ENCODE measurements at regions not wholly inside any gene's neighbourhood (a gene's known extent, or its start where the extent isn't known, plus 50 kb on each side); places are given as distances from the start of the nearest gene placed in this dataset.

DNA sequence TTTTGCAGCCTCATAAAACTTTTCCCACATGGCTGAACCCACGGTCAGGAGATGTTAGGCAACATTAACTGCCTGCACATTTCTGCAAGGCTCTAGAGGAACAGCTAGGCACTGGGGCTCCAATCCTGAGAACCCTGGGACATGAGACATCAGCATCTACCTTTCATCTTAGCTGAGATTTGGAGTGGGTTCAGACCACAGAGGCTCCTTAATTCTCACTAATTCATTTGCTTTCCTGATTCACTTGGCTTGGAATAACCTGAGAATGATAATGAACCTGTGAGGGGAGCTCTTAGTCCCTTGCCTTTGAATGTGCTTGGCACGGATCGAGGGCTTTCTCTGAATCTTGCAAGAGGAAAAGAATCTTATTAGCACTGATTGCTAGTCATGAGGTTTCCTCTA lies 266.2 kb downstream of the FIGN start:
- Histone ChIP-seq H3K4me3 (ENCODE audit: low read length) (no peak overlapping the region), H3F3A (ENCODE audit: insufficient read depth, low read length, poor library complexity, severe bottlenecking) (no peaks in the 10 kb centered on the region), H3K79me2 (replicated peaks; ENCODE audit: insufficient read depth, low read length) (no peaks in the 10 kb centered on the region), H3K27ac (ENCODE audit: low read length) (no peak overlapping the region), H3K27me3 (ENCODE audit: insufficient read depth, low read depth, low read length) (no peaks in the 10 kb centered on the region), H3K4me2 (ENCODE audit: low read length) (no peak overlapping the region), H3K9ac (ENCODE audit: low read length) (no peak overlapping the region), H3K9me2 (ENCODE audit: insufficient read depth, low read length) (no peaks in the 10 kb centered on the region), H3K9me3 (ENCODE audit: low read length) (no peaks in the 10 kb centered on the region), H3K36me3 (ENCODE audit: insufficient read depth, low read length) (no peaks in the 10 kb centered on the region), H4K20me1 (ENCODE audit: insufficient read depth) (no peaks in the 10 kb centered on the region), H2AFZ (ENCODE audit: low read depth, low read length) (no peak overlapping the region)
- TF ChIP-seq, protein P1, sequence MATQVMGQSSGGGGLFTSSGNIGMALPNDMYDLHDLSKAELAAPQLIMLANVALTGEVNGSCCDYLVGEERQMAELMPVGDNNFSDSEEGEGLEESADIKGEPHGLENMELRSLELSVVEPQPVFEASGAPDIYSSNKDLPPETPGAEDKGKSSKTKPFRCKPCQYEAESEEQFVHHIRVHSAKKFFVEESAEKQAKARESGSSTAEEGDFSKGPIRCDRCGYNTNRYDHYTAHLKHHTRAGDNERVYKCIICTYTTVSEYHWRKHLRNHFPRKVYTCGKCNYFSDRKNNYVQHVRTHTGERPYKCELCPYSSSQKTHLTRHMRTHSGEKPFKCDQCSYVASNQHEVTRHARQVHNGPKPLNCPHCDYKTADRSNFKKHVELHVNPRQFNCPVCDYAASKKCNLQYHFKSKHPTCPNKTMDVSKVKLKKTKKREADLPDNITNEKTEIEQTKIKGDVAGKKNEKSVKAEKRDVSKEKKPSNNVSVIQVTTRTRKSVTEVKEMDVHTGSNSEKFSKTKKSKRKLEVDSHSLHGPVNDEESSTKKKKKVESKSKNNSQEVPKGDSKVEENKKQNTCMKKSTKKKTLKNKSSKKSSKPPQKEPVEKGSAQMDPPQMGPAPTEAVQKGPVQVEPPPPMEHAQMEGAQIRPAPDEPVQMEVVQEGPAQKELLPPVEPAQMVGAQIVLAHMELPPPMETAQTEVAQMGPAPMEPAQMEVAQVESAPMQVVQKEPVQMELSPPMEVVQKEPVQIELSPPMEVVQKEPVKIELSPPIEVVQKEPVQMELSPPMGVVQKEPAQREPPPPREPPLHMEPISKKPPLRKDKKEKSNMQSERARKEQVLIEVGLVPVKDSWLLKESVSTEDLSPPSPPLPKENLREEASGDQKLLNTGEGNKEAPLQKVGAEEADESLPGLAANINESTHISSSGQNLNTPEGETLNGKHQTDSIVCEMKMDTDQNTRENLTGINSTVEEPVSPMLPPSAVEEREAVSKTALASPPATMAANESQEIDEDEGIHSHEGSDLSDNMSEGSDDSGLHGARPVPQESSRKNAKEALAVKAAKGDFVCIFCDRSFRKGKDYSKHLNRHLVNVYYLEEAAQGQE (IDR thresholded peaks at IDR 0.05; ENCODE audit: borderline replicate concordance): no peak
- no peak for TF ChIP-seq SMC3 (conservative IDR thresholded peaks at IDR 0.05; ENCODE audit: poor library complexity)
- TF ChIP-seq TAF1 (IDR thresholded peaks at IDR 0.05; ENCODE audit: low read depth): no peak
- TF ChIP-seq RAD21 (conservative IDR thresholded peaks at IDR 0.05): no peak
- TF ChIP-seq, protein P2, sequence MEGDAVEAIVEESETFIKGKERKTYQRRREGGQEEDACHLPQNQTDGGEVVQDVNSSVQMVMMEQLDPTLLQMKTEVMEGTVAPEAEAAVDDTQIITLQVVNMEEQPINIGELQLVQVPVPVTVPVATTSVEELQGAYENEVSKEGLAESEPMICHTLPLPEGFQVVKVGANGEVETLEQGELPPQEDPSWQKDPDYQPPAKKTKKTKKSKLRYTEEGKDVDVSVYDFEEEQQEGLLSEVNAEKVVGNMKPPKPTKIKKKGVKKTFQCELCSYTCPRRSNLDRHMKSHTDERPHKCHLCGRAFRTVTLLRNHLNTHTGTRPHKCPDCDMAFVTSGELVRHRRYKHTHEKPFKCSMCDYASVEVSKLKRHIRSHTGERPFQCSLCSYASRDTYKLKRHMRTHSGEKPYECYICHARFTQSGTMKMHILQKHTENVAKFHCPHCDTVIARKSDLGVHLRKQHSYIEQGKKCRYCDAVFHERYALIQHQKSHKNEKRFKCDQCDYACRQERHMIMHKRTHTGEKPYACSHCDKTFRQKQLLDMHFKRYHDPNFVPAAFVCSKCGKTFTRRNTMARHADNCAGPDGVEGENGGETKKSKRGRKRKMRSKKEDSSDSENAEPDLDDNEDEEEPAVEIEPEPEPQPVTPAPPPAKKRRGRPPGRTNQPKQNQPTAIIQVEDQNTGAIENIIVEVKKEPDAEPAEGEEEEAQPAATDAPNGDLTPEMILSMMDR (IDR thresholded peaks at IDR 0.05; ENCODE audit: poor library complexity, severe bottlenecking): no peak
- TF ChIP-seq EZH2 (IDR thresholded peaks at IDR 0.05; ENCODE audit: borderline replicate concordance, insufficient read depth, low read length, poor library complexity, severe bottlenecking): no peak
- TF ChIP-seq POLR2AphosphoS5 (IDR thresholded peaks at IDR 0.05): no peak
- no peak for TF ChIP-seq EP300 (conservative IDR thresholded peaks at IDR 0.05; ENCODE audit: poor library complexity, severe bottlenecking)
- no peak for TF ChIP-seq MXI1 (conservative IDR thresholded peaks at IDR 0.05; ENCODE audit: poor library complexity, severe bottlenecking)

DNA sequence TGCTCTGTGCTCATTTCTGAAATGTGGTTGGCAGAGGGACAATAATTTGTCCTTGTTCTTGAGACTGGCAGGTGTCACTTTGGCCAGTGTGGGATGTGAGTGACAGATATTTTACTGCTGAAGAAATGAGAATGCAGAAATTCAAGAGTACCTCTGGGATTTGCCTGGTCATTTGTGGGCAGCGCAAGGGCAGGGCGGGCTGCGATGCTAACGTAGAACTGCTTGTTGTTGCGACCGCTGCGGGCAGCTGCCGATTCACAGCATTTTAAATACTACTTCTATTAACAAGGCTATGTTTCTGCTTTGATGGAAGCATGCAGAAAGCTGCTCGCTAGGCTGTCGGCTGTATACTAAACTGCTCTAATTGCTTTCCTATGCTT lies 268.6 kb downstream of the FIGN start:
- Histone ChIP-seq H3K27me3 (ENCODE audit: insufficient read depth, low read depth, low read length) (no peaks in the 10 kb centered on the region), H3K36me3 (ENCODE audit: insufficient read depth, low read length) (no peaks in the 10 kb centered on the region), H3K79me2 (replicated peaks; ENCODE audit: insufficient read depth, low read length) (no peaks in the 10 kb centered on the region), H3K4me2 (ENCODE audit: low read length) (no peak overlapping the region), H3K9me3 (ENCODE audit: low read length) (no peaks in the 10 kb centered on the region), H3K27ac (ENCODE audit: low read length) (no peak overlapping the region), H3K4me3 (ENCODE audit: low read length) (no peak overlapping the region), H3K9ac (ENCODE audit: low read length) (no peak overlapping the region), H3K9me2 (ENCODE audit: insufficient read depth, low read length) (no peaks in the 10 kb centered on the region), H3F3A (ENCODE audit: insufficient read depth, low read length, poor library complexity, severe bottlenecking) (no peaks in the 10 kb centered on the region), H4K20me1 (ENCODE audit: insufficient read depth) (no peaks in the 10 kb centered on the region), H2AFZ (ENCODE audit: low read depth, low read length) (no peak overlapping the region)
- no peak for TF ChIP-seq EP300 (conservative IDR thresholded peaks at IDR 0.05; ENCODE audit: poor library complexity, severe bottlenecking)
